GM23338 (cell line): ENCODE measurements at regions not wholly inside any gene's neighbourhood (a gene's known extent, or its start where the extent isn't known, plus 50 kb on each side); places are given as distances from the start of the nearest gene placed in this dataset.

Experiments used
- ATAC-seq: fragments of 200-7000 bp; cut with Tn5 transposase; 3 replicates; pipeline ENCODE4 v1.9.1; 2020
- DNase-seq: peaks from one replicate; pipeline ENCODE4 v3.0.0-alpha.2; 2015; ENCODE audit warnings: low spot score
- H2AFZ ChIP-seq: fragments of 200-600 bp; sonication (generic); 2 replicates; pipeline ENCODE4 v1.8.0; 2016; ENCODE audit warnings: antibody characterized with exemption, mild to moderate bottlenecking, moderate library complexity
- H3F3A ChIP-seq: fragments of 200-600 bp; sonication (generic); replicated peaks from 2 replicates; pipeline ENCODE4 v1.8.0; 2017; ENCODE audit warnings: antibody characterized with exemption, mixed run types, low read depth
- H3K27ac ChIP-seq: fragments of 200-600 bp; sonication (generic); 2 replicates; pipeline ENCODE4 v1.6.1; 2016; ENCODE audit warnings: low read depth
- H3K27me3 ChIP-seq: fragments of 200-600 bp; sonication (generic); 2 replicates; pipeline ENCODE4 v1.8.0; 2016; ENCODE audit warnings: mild to moderate bottlenecking, mixed run types, moderate library complexity; ENCODE audit not compliant: insufficient read depth
- H3K36me3 ChIP-seq: fragments of 200-600 bp; sonication (generic); 2 replicates; pipeline ENCODE4 v1.8.0; 2016; ENCODE audit warnings: mild to moderate bottlenecking; ENCODE audit not compliant: insufficient read depth
- H3K4me1 ChIP-seq: fragments of 200-600 bp; sonication (generic); 2 replicates; pipeline ENCODE4 v1.8.0; 2016; ENCODE audit warnings: mild to moderate bottlenecking, moderate library complexity; ENCODE audit not compliant: insufficient read depth
- H3K4me2 ChIP-seq: fragments of 200-600 bp; sonication (generic); 2 replicates; pipeline ENCODE4 v1.7.1; 2017; ENCODE audit warnings: mixed run types
- H3K4me3 ChIP-seq: fragments of 200-600 bp; sonication (generic); 2 replicates; pipeline ENCODE4 v1.6.1; 2016; ENCODE audit warnings: mixed run types
- H3K79me2 ChIP-seq: fragments of 200-600 bp; sonication (generic); replicated peaks from 2 replicates; pipeline ENCODE4 v1.8.0; 2017; ENCODE audit warnings: mild to moderate bottlenecking; ENCODE audit not compliant: insufficient read depth
- H3K9me2 ChIP-seq: fragments of 200-600 bp; sonication (generic); 2 replicates; pipeline ENCODE4 v1.8.0; 2017; ENCODE audit not compliant: insufficient read depth
- H4K20me1 ChIP-seq: fragments of 200-600 bp; sonication (generic); replicated peaks from 2 replicates; pipeline ENCODE4 v1.8.0; 2017; ENCODE audit warnings: mild to moderate bottlenecking; ENCODE audit not compliant: insufficient read depth
- H3K27ac Mint-ChIP-seq: 2 replicates; pipeline ENCODE4 v1.8.0; 2020; ENCODE audit warnings: inconsistent platforms, mild to moderate bottlenecking, moderate library complexity, mixed read lengths
- H3K27me3 Mint-ChIP-seq: 3 replicates; pipeline ENCODE4 v1.8.0; 2022; ENCODE audit warnings: low read depth, mild to moderate bottlenecking, moderate library complexity, mixed read lengths, inconsistent platforms; ENCODE audit not compliant: insufficient read depth, poor library complexity
- H3K36me3 Mint-ChIP-seq: 3 replicates; pipeline ENCODE4 v1.8.0; 2021; ENCODE audit warnings: low read depth, mild to moderate bottlenecking, inconsistent platforms, moderate library complexity, mixed read lengths
- H3K4me1 Mint-ChIP-seq: 3 replicates; pipeline ENCODE4 v1.8.0; 2020; ENCODE audit warnings: mild to moderate bottlenecking, inconsistent platforms, mixed read lengths
- H3K4me3 Mint-ChIP-seq: 3 replicates; pipeline ENCODE4 v1.8.0; 2021; ENCODE audit warnings: moderate library complexity, mild to moderate bottlenecking, inconsistent platforms, mixed read lengths
- H3K9me3 Mint-ChIP-seq: 3 replicates; pipeline ENCODE4 v1.8.0; 2020; ENCODE audit warnings: moderate library complexity, mild to moderate bottlenecking, inconsistent platforms, mixed read lengths
- CREB1 ChIP-seq: fragments of 250-450 bp; sonication (Bioruptor Pico); IDR thresholded peaks from 2 replicates; pipeline ENCODE4 v1.5.0; 2020; ENCODE audit warnings: low read depth, mild to moderate bottlenecking, moderate library complexity
- CTCF ChIP-seq, 2 experiments: fragments of 200-600 bp in 1 of 2; sonication (generic) in 1 of 2; conservative IDR thresholded peaks; 2 replicates each; pipeline versions ENCODE4 v1.5.1 to v1.6.1; 2016 to 2017; ENCODE audit warnings: antibody characterized with exemption in 2 of 2, low read depth in 2 of 2, mild to moderate bottlenecking in 2 of 2, moderate library complexity in 1 of 2
- EZH2 ChIP-seq: fragments of 200-600 bp; sonication (generic); IDR thresholded peaks from one replicate; pipeline ENCODE4 v1.8.0; 2017; ENCODE audit warnings: antibody characterized with exemption, mild to moderate bottlenecking, low read depth; ENCODE audit not compliant: unreplicated experiment
- EZH2phosphoT487 ChIP-seq: fragments of 200-600 bp; sonication (generic); IDR thresholded peaks from one replicate; pipeline ENCODE4 v1.8.1; 2018; ENCODE audit warnings: antibody characterized with exemption; ENCODE audit not compliant: unreplicated experiment
- JUNB ChIP-seq: IDR thresholded peaks from one replicate; pipeline ENCODE4 v1.6.1; 2016; ENCODE audit warnings: antibody characterized with exemption; ENCODE audit not compliant: unreplicated experiment
- POLR2AphosphoS5 ChIP-seq: IDR thresholded peaks from 2 replicates; pipeline ENCODE4 v1.6.1; 2016; ENCODE audit warnings: antibody characterized with exemption, low read depth
- STAT1 ChIP-seq: IDR thresholded peaks from one replicate; pipeline ENCODE4 v1.6.1; 2016; ENCODE audit warnings: antibody characterized with exemption; ENCODE audit not compliant: unreplicated experiment
- ZNF331 ChIP-seq: fragments of 250-450 bp; sonication (Bioruptor Pico); IDR thresholded peaks from 2 replicates; pipeline ENCODE4 v1.5.0; 2020; ENCODE audit warnings: low read depth, mild to moderate bottlenecking, moderate library complexity
- TF ChIP-seq, protein P1 (sequence below): IDR thresholded peaks from one replicate; pipeline ENCODE4 v1.6.1; 2018; ENCODE audit warnings: antibody characterized with exemption; ENCODE audit not compliant: unreplicated experiment

DNA sequence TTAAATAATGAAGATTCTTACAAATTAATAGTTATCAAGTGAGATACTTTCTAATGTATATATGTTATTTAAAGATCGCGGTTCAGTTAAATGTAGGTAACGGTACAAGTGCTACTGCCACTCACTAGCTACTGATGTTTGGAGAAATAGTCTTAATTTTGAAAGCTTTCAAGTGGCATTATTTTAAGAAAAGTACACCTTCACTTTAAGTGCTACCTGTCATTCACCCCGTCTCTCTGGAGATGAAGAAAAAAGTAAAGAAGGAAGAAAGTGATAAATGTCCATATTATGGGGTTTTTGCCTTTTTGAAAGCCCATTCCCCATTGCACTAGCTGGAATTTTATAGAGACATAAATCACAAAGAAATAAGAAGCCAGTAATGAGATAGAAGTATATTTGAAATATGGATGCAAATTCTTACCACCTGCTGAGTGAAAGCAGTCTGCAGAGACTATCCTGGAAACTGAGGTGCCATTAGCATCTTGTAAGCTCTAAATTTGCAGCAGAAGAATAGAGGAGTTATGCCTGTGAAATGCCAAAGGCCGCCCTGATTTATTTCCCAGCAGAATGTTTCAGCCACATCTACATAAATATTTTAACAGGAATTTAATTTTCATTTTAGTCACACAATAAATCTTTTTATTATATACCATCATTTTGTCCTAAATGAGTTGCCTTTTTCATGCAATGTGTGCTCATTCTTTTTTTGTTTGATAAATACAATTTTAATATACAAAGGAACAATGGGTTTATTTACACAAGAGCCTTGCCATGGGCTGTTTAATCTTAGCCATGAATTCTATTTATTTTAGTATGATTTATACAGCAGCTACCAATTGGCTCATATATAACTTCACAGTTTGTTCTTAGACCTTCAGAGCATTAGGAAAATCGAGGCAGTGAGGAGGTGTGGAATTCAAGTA is 489.9 kb upstream of the RAG2 start:
- no peaks in the 10 kb centered on the region for H3K9me2 ChIP-seq
- ATAC-seq: no peak

GRCh38 chr11:37078521-37078920 is 480.5 kb upstream of the RAG2 start:
- Mint-ChIP-seq H3K4me3 (no peak overlapping the region), H3K36me3 (peaks cover 13% of the 10 kb centered on the region; the same call in 2 of the 3 replicates), H3K27me3 (no peaks in the 10 kb centered on the region), H3K9me3 (peaks cover 88% of the 10 kb centered on the region), H3K27ac (no peak overlapping the region), H3K4me1 (no peaks in the 10 kb centered on the region)
- H3F3A ChIP-seq: no peaks in the 10 kb centered on the region
- H3K27me3 ChIP-seq: no peaks in the 10 kb centered on the region
- no peak overlapping the region for H2AFZ ChIP-seq
- no peaks in the 10 kb centered on the region for H3K9me2 ChIP-seq
- H4K20me1 ChIP-seq: no peaks in the 10 kb centered on the region
- H3K36me3 ChIP-seq: no peaks in the 10 kb centered on the region
- H3K27ac ChIP-seq: no peak overlapping the region
- no peak overlapping the region for H3K4me2 ChIP-seq
- no peaks in the 10 kb centered on the region for H3K79me2 ChIP-seq
- DNase-seq (no peak), ATAC-seq (no peak)
- TF ChIP-seq, protein P1, sequence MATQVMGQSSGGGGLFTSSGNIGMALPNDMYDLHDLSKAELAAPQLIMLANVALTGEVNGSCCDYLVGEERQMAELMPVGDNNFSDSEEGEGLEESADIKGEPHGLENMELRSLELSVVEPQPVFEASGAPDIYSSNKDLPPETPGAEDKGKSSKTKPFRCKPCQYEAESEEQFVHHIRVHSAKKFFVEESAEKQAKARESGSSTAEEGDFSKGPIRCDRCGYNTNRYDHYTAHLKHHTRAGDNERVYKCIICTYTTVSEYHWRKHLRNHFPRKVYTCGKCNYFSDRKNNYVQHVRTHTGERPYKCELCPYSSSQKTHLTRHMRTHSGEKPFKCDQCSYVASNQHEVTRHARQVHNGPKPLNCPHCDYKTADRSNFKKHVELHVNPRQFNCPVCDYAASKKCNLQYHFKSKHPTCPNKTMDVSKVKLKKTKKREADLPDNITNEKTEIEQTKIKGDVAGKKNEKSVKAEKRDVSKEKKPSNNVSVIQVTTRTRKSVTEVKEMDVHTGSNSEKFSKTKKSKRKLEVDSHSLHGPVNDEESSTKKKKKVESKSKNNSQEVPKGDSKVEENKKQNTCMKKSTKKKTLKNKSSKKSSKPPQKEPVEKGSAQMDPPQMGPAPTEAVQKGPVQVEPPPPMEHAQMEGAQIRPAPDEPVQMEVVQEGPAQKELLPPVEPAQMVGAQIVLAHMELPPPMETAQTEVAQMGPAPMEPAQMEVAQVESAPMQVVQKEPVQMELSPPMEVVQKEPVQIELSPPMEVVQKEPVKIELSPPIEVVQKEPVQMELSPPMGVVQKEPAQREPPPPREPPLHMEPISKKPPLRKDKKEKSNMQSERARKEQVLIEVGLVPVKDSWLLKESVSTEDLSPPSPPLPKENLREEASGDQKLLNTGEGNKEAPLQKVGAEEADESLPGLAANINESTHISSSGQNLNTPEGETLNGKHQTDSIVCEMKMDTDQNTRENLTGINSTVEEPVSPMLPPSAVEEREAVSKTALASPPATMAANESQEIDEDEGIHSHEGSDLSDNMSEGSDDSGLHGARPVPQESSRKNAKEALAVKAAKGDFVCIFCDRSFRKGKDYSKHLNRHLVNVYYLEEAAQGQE: no peak
- no peak for TF ChIP-seq JUNB
- no peak for TF ChIP-seq CTCF (conservative IDR thresholded peaks at IDR 0.05; ENCODE audit: low read depth in 2 of 2)
- TF ChIP-seq CREB1: no peak
- TF ChIP-seq POLR2AphosphoS5: no peak
- no peak for TF ChIP-seq EZH2
- TF ChIP-seq ZNF331 (CRISPR knock-in tag): no peak
- no peak for TF ChIP-seq EZH2phosphoT487
- H3K4me3 ChIP-seq: no peak overlapping the region
- no peaks in the 10 kb centered on the region for H3K4me1 ChIP-seq

More for the DNA sequence above, 489.9 kb upstream of the RAG2 start:
- Mint-ChIP-seq H3K4me1 (no peaks in the 10 kb centered on the region; the same call in 2 of the 3 replicates), H3K4me3 (no peak overlapping the region), H3K27me3 (no peaks in the 10 kb centered on the region), H3K9me3 (peaks cover 91% of the 10 kb centered on the region), H3K27ac (no peak overlapping the region), H3K36me3 (peaks cover 9% of the 10 kb centered on the region; the same call in 1 of the 3 replicates)
- Histone ChIP-seq H2AFZ (no peak overlapping the region), H4K20me1 (no peaks in the 10 kb centered on the region), H3K4me1 (no peaks in the 10 kb centered on the region), H3K36me3 (peaks cover 8% of the 10 kb centered on the region; the same call in 1 of the 2 replicates), H3F3A (no peaks in the 10 kb centered on the region), H3K27ac (no peak overlapping the region), H3K4me2 (no peak overlapping the region), H3K4me3 (no peak overlapping the region), H3K79me2 (no peaks in the 10 kb centered on the region), H3K27me3 (no peaks in the 10 kb centered on the region)
- DNase-seq: no peak
- no peak for TF ChIP-seq STAT1
